Coronary artery (tissue), 2 donors: ENCODE measurements at regions not wholly inside any gene's neighbourhood (a gene's known extent, or its start where the extent isn't known, plus 50 kb on each side); places are given as distances from the start of the nearest gene placed in this dataset.
"Not testable (repeated sequence)": the region's sequence is repeated elsewhere in the genome, so short reads cannot be mapped to it uniquely, and the experiment has no call there.

Source experiments
- DNase-seq: peaks from one replicate; pipeline ENCODE4 v3.0.0-alpha.2; 2017; ENCODE audit warnings: low spot score
- H3K27ac ChIP-seq, 2 donors: fragments of 200-600 bp; sonication (generic); one replicate each; pipeline ENCODE4 v1.5.1; 2016 to 2019
- H3K4me3 ChIP-seq: fragments of 200-600 bp; sonication (generic); 2 replicates; pipeline ENCODE4 v1.5.1; 2016; ENCODE audit warnings: mild to moderate bottlenecking, moderate library complexity
- TF ChIP-seq, protein P1 (sequence below): fragments of 200-600 bp; sonication (generic); IDR thresholded peaks from one replicate; pipeline ENCODE4 v1.5.1; 2019; ENCODE audit warnings: antibody characterized with exemption

DNA sequence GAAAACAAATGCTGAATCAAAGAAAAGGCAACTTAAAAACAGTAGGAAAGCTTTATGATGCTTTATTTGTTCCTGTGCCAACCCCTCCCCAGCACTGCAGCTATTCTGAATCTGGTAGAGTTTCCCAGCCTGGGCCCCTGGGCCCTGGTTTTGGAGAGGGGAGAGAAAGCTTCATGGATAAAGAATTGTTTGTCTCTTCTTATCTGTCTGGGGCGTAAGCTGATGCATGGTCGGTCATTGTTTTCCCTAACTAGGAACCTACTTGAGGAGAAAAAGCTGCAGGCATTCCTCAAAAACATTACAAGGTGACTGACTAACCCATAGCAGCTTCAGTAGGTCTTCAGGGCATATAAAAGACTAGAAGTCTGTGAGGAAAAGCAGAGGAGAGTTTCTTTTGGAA lies 758.1 kb upstream of the EPHA7 start:
- TF ChIP-seq, protein P1, sequence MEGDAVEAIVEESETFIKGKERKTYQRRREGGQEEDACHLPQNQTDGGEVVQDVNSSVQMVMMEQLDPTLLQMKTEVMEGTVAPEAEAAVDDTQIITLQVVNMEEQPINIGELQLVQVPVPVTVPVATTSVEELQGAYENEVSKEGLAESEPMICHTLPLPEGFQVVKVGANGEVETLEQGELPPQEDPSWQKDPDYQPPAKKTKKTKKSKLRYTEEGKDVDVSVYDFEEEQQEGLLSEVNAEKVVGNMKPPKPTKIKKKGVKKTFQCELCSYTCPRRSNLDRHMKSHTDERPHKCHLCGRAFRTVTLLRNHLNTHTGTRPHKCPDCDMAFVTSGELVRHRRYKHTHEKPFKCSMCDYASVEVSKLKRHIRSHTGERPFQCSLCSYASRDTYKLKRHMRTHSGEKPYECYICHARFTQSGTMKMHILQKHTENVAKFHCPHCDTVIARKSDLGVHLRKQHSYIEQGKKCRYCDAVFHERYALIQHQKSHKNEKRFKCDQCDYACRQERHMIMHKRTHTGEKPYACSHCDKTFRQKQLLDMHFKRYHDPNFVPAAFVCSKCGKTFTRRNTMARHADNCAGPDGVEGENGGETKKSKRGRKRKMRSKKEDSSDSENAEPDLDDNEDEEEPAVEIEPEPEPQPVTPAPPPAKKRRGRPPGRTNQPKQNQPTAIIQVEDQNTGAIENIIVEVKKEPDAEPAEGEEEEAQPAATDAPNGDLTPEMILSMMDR = no peak
- no peak overlapping the region for H3K27ac ChIP-seq
- no peak overlapping the region for H3K4me3 ChIP-seq
- no peak for DNase-seq

DNA sequence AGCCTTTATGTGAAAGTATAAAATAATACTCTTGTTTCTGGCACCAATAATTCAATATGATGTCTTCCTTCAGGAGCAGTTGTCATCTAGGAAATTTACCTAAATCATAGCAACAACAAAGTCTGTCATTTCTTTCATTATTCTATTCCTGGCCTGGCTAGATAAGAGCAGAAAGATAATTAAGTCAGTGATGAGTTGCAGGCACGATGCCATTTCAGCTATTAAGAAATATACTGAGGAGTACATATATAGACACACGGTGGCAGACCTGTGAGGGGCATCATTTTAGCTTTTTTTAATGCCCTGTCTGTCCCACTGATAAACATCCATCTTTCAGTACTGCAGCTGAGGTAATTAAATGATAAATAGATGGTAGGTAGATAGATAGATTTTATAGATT lies 756.1 kb upstream of the EPHA7 start:
- no peak overlapping the region for H3K27ac ChIP-seq
- TF ChIP-seq, protein P1 = no peak
- DNase-seq = no peak

DNA sequence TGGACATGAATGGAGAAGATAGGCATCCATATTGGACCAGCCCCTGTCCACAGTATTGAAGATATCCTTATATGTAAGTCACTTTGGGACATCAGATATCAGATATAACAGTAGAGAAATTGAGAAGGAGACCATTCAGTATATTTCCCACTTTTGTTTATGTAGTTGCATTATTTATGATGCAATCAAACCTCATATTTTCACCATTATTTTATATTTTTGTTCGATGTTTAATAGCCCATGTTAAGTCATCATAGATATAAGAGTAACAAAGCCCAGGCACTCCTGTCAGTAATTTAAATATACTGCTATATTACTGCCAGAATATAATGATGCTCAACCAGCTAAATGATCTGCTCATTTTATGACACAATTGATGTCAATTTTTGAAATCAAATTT lies 744.5 kb upstream of the EPHA7 start:
- no peak for DNase-seq
- H3K27ac ChIP-seq = no peak overlapping the region
- no peak overlapping the region for H3K4me3 ChIP-seq
- TF ChIP-seq, protein P1 = no peak

More for the DNA sequence above, 756.1 kb upstream of the EPHA7 start:
- H3K4me3 ChIP-seq = no peak overlapping the region

DNA sequence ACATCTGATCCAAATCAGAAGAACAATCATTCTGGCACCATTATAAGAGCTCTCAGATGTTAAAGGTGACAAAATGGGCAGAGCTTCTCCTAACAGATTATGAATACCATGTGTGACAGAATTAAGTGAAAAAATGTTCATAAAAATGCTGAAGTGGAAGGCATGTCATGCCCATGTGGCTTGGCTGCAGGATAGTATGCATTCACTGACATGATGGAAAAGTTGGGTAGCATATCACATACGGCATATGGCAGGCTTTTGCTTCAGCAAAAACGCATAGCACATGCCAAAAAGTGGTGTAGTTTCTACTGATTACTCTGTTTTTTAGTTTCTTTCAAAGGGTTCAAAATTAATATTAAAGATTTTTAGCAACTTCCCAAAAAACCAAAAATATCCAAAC lies 731.5 kb upstream of the EPHA7 start:
- H3K4me3 ChIP-seq = no peak overlapping the region
- TF ChIP-seq, protein P1 = no peak
- no peak overlapping the region for H3K27ac ChIP-seq
- no peak for DNase-seq

DNA sequence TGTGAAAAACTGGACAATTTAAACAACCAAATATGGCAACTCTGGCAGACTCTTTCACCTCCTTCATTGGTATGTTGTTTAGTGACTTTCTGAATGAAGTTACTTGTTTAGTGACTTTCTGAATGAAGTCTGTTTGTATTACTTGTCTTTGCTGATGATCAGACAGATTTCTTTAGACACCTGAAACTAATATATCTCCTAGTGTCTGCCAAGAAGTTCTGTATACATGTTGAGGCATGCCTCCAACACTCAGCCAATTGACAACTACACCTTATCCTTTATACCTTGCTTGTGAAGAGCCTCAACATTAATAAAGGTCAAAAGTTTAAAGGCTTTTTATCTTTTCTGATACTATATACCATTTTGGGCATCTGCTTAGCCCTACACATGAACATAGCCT lies 725.4 kb upstream of the EPHA7 start:
- H3K27ac ChIP-seq = no peak overlapping the region
- DNase-seq = no peak
- TF ChIP-seq, protein P1 = no peak

DNA sequence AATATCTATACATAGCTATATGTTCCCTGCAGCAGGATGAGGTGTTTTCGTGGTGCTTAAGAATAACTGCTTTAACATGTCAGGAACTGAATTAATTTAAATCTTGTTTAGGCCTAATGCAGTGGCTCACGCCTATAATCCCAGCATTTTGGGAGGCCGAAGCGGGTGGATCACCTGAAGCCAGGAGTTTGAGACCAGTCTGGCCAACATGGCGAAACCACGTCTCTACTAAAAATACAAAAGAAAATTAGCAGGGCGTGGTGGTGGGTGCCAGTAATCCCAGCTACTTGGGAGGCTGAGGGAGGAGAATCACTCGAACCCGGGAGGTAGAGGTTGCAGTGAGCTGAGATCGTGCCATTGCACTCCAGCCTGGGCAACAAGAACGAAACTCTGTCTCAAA lies 717.8 kb upstream of the EPHA7 start:
- H3K27ac ChIP-seq, H3K4me3 ChIP-seq, DNase-seq: not testable (repeated sequence)

More for the DNA sequence above, 725.4 kb upstream of the EPHA7 start:
- H3K4me3 ChIP-seq = no peak overlapping the region

DNA sequence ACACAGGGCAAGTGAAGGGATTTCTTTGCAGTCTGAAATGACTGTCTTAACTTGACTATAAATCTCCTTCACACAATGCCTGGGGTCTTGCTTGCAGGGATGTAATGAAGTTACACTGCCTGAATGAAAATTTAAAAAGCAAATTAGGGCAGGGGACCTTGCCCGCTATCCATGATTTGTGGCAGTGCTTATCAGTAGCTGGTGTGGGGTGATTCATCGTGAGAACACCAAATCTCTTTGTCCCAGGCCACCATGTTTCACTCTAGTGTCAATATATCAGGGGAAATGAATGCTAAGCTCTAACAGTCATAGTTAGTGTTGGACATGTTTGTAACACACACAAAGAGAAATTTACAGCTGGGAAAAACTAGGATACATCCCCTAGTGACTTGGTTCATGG lies 713.7 kb upstream of the EPHA7 start:
- no peak for DNase-seq
- TF ChIP-seq, protein P1 = no peak
- H3K4me3 ChIP-seq = no peak overlapping the region
- no peak overlapping the region for H3K27ac ChIP-seq

DNA sequence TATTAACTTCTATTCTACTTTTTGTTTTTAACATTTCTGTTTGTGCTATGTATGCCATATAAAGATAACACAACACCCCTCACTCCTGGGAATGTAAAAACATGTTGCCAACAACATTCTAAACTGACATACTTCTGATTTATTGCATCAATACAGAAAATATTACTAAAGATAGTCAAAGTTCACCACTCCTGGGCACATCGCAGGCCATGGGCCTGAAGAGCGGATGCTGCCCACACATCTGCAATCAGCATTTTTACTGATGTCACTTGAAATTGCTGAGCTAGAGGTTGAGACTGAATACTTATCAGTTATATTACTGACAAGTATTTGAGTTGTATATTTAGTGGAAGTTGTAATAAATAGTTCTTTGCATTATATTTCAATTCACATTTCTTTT lies 711.9 kb upstream of the EPHA7 start:
- no peak overlapping the region for H3K27ac ChIP-seq
- TF ChIP-seq, protein P1 = no peak
- H3K4me3 ChIP-seq = no peak overlapping the region
- DNase-seq = no peak
